NOMO-1 treated with DMSO at 0.1 percent for 48 hours (cell line): ENCODE measurements at regions not wholly inside any gene's neighbourhood (a gene's known extent, or its start where the extent isn't known, plus 50 kb on each side); places are given as distances from the start of the nearest gene placed in this dataset.
"Not testable (repeated sequence)": the region's sequence is repeated elsewhere in the genome, so short reads cannot be mapped to it uniquely, and the experiment has no call there.

Experiments
- DNase-seq: peaks from one replicate; lab custom pipeline; 2025; ENCODE audit not compliant: unreplicated experiment; lab: John Stamatoyannopoulos, UW

- DNase-seq = no peak
Observed at GRCh38 chr13:78876915-78877549, 218.1 kb upstream of the OBI1 start.

- DNase-seq = no peak
Observed at GRCh38 chr13:78875792-78876580, 217.0 kb upstream of the OBI1 start.

GRCh38 chr13:78868991-78869390 lies 210.0 kb upstream of the OBI1 start:
- DNase-seq = no peak

- DNase-seq = no peak
Observed at GRCh38 chr13:78867655-78868054, 208.7 kb upstream of the OBI1 start.

GRCh38 chr13:78866076-78866475 lies 207.1 kb upstream of the OBI1 start:
- not testable (repeated sequence) for DNase-seq

- no peak for DNase-seq
Observed at GRCh38 chr13:78862446-78862845, 203.5 kb upstream of the OBI1 start.

- DNase-seq = no peak
Observed at GRCh38 chr13:78852709-78853108, 193.8 kb upstream of the OBI1 start.

- DNase-seq = peak; percentile 59
Observed at GRCh38 chr13:78845656-78846365, 186.9 kb upstream of the OBI1 start.

- no peak for DNase-seq
Observed at GRCh38 chr13:78844106-78844505, 185.2 kb upstream of the OBI1 start.

- no peak for DNase-seq
Observed at GRCh38 chr13:78841358-78841963, 182.5 kb upstream of the OBI1 start.

GRCh38 chr13:78836238-78836784 lies 177.4 kb upstream of the OBI1 start:
- no peak for DNase-seq

GRCh38 chr13:78832461-78832860 lies 173.5 kb upstream of the OBI1 start:
- no peak for DNase-seq

- DNase-seq = no peak
Observed at GRCh38 chr13:78830508-78830907, 171.6 kb upstream of the OBI1 start.

GRCh38 chr13:78829821-78830220 lies 170.9 kb upstream of the OBI1 start:
- DNase-seq = no peak

GRCh38 chr13:78827471-78827870 lies 168.5 kb upstream of the OBI1 start:
- DNase-seq = no peak

GRCh38 chr13:78826936-78827335 lies 168.0 kb upstream of the OBI1 start:
- no peak for DNase-seq

- no peak for DNase-seq
Observed at GRCh38 chr13:78826312-78826711, 167.4 kb upstream of the OBI1 start.

- DNase-seq = no peak
Observed at GRCh38 chr13:78820541-78820940, 161.6 kb upstream of the OBI1 start.

- DNase-seq = no peak
Observed at GRCh38 chr13:78816592-78816991, 157.6 kb upstream of the OBI1 start.

GRCh38 chr13:78816154-78816553 lies 157.2 kb upstream of the OBI1 start:
- no peak for DNase-seq

GRCh38 chr13:78806457-78806856 lies 147.5 kb upstream of the OBI1 start:
- no peak for DNase-seq
